SU-DHL-6 (cell line): ENCODE measurements at regions not wholly inside any gene's neighbourhood (a gene's known extent, or its start where the extent isn't known, plus 50 kb on each side); places are given as distances from the start of the nearest gene placed in this dataset.

Experiments used
- H2AFZ ChIP-seq: fragments of 200-600 bp; sonication (generic); 2 replicates; pipeline ENCODE4 v1.6.1; 2014; ENCODE audit warnings: low read depth, mild to moderate bottlenecking, moderate library complexity, mixed read lengths, antibody characterized with exemption, low read length; ENCODE audit not compliant: severe bottlenecking
- H3F3A ChIP-seq: fragments of 200-600 bp; shearing (Covaris generic); 2 replicates; pipeline ENCODE4 v1.6.0; 2016; ENCODE audit warnings: antibody characterized with exemption, mild to moderate bottlenecking; ENCODE audit not compliant: insufficient read depth
- H3K27ac ChIP-seq: fragments of 200-600 bp; sonication (generic); 2 replicates; pipeline ENCODE4 v1.5.1; 2016; ENCODE audit warnings: low read depth, mild to moderate bottlenecking, low read length, moderate library complexity, mixed read lengths
- H3K27me3 ChIP-seq: fragments of 200-600 bp; sonication (generic), shearing (Covaris generic); 2 replicates; pipeline ENCODE4 v1.6.0; 2014; ENCODE audit warnings: mild to moderate bottlenecking, low read length
- H3K36me3 ChIP-seq: fragments of 200-600 bp; sonication (generic); 2 replicates; pipeline ENCODE4 v1.6.1; 2014; ENCODE audit warnings: mild to moderate bottlenecking, low read length, mixed read lengths
- H3K4me2 ChIP-seq: fragments of 300-600, 200-600 bp; shearing (Covaris generic), sonication (generic); 2 replicates; pipeline ENCODE4 v1.6.0; 2014; ENCODE audit warnings: low read length, low read depth, mild to moderate bottlenecking; ENCODE audit not compliant: poor library complexity, severe bottlenecking
- H3K4me3 ChIP-seq: fragments of 200-600 bp; sonication (generic); 2 replicates; pipeline ENCODE4 v1.5.1; 2014; ENCODE audit warnings: antibody characterized with exemption, low read length, mild to moderate bottlenecking, mixed read lengths; ENCODE audit not compliant: insufficient read depth, poor library complexity, severe bottlenecking
- H3K79me2 ChIP-seq: fragments of 200-600 bp; sonication (generic); 2 replicates; pipeline ENCODE4 v1.6.1; 2014; ENCODE audit warnings: mild to moderate bottlenecking, low read length, moderate library complexity; ENCODE audit not compliant: insufficient read depth
- H3K9ac ChIP-seq: fragments of 200-600 bp; sonication (generic); 2 replicates; pipeline ENCODE4 v1.7.0; 2014; ENCODE audit warnings: mild to moderate bottlenecking, low read length
- H3K9me2 ChIP-seq: fragments of 200-600 bp; sonication (generic); replicated peaks from 2 replicates; pipeline ENCODE4 v1.6.1; 2014; ENCODE audit warnings: low read length; ENCODE audit not compliant: insufficient read depth
- H3K9me3 ChIP-seq: fragments of 200-600 bp; sonication (generic); 2 replicates; pipeline ENCODE4 v1.6.1; 2014; ENCODE audit warnings: low read length, mixed read lengths; ENCODE audit not compliant: insufficient read depth
- H4K20me1 ChIP-seq: fragments of 200-600 bp; sonication (generic); 2 replicates; pipeline ENCODE4 v1.6.1; 2014; ENCODE audit warnings: low read depth, mild to moderate bottlenecking, antibody characterized with exemption, low read length, moderate library complexity, mixed read lengths
- EZH2phosphoT487 ChIP-seq: fragments of 200-600 bp; sonication (generic), shearing (Covaris generic); conservative IDR thresholded peaks from 2 replicates; pipeline ENCODE4 v1.6.1; 2018; ENCODE audit warnings: mild to moderate bottlenecking, antibody characterized with exemption, low read length, moderate library complexity, mixed read lengths
- TF ChIP-seq, protein P1 (sequence below): fragments of 200-600 bp; sonication (generic); IDR thresholded peaks from one replicate; pipeline ENCODE4 v1.5.1; 2017; ENCODE audit warnings: antibody characterized with exemption, mild to moderate bottlenecking, low read length, moderate library complexity; ENCODE audit not compliant: insufficient read depth, poor library complexity, severe bottlenecking

DNA sequence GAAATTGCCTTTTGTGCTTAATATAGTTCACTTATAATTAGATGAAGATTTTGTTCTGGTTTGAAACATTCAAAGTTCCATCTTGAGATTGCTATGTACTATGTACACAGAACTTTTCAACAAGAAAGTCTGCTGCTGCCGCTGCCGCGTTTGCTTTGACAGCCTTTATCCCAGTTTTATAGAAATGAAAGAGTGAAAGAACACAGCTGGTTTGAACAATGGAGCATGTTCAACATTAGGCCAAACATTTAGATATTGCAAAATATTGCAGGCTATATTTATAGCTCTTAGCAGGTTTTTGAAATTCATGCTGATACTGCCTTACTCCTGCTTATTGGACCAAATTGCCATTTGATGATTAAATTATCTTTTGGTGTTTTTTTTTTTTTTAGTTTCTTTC is 299.8 kb upstream of the PRKD1 start:
- Histone ChIP-seq H3K36me3 (no peaks in the 10 kb centered on the region), H3K4me2 (no peak overlapping the region), H4K20me1 (no peaks in the 10 kb centered on the region), H3K4me3 (no peak overlapping the region), H3K9me3 (no peaks in the 10 kb centered on the region), H2AFZ (no peak overlapping the region), H3K9ac (no peak overlapping the region), H3K27me3 (no peaks in the 10 kb centered on the region), H3K79me2 (no peaks in the 10 kb centered on the region), H3K27ac (no peak overlapping the region), H3F3A (no peaks in the 10 kb centered on the region), H3K9me2 (no peaks in the 10 kb centered on the region)
- TF ChIP-seq, protein P1, sequence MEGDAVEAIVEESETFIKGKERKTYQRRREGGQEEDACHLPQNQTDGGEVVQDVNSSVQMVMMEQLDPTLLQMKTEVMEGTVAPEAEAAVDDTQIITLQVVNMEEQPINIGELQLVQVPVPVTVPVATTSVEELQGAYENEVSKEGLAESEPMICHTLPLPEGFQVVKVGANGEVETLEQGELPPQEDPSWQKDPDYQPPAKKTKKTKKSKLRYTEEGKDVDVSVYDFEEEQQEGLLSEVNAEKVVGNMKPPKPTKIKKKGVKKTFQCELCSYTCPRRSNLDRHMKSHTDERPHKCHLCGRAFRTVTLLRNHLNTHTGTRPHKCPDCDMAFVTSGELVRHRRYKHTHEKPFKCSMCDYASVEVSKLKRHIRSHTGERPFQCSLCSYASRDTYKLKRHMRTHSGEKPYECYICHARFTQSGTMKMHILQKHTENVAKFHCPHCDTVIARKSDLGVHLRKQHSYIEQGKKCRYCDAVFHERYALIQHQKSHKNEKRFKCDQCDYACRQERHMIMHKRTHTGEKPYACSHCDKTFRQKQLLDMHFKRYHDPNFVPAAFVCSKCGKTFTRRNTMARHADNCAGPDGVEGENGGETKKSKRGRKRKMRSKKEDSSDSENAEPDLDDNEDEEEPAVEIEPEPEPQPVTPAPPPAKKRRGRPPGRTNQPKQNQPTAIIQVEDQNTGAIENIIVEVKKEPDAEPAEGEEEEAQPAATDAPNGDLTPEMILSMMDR, result no peak
- TF ChIP-seq EZH2phosphoT487, result no peak

DNA sequence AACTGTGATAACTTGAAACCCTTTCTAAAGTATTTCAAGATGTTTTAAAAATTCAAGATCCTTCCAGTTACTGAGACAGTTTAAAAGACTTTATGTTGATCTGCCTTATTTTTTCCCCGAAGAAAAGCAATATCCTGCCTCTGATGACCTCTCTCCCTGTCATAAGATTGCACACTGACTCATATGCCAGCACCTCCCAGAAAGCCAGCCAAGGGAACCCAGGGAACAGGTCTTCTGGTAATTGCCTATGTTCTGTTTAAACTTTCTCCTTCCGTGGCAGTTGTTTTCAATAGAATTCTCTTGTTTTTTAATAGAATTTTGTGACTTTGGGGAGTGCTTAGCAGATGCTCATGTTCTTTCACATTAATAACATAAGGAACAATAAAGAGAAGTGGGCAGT is 300.2 kb upstream of the PRKD1 start:
- H3K9me3 ChIP-seq, result no peaks in the 10 kb centered on the region
- TF ChIP-seq, protein P1, result no peak
- TF ChIP-seq EZH2phosphoT487, result no peak
- no peaks in the 10 kb centered on the region for H3K27me3 ChIP-seq
- no peaks in the 10 kb centered on the region for H3K79me2 ChIP-seq
- H3K4me3 ChIP-seq, result no peak overlapping the region
- no peaks in the 10 kb centered on the region for H4K20me1 ChIP-seq
- no peak overlapping the region for H3K4me2 ChIP-seq
- no peak overlapping the region for H3K9ac ChIP-seq
- H3K9me2 ChIP-seq, result no peaks in the 10 kb centered on the region
- no peak overlapping the region for H2AFZ ChIP-seq
- H3F3A ChIP-seq, result no peaks in the 10 kb centered on the region
- H3K36me3 ChIP-seq, result no peaks in the 10 kb centered on the region
- no peak overlapping the region for H3K27ac ChIP-seq

DNA sequence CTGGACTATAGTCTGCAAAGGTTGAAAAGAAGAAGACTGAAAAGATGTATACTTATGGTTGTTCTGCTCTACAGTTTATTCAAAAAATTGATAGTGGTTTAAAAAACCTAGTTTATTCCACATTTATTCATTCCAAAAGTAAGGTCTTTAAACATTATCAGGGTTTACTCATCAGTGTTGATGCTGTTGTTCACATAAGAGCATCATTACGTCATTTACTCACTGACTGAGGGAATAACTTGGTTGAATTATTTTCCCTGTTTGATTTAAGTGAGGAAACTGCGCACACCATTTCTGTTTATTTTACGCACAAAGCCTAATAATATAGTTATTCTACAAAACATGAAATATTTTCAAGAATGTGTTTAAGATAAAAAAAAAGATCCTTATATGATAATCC is 303.1 kb upstream of the PRKD1 start:
- Histone ChIP-seq H3K27me3 (no peaks in the 10 kb centered on the region), H3F3A (no peaks in the 10 kb centered on the region), H3K4me2 (no peak overlapping the region), H3K9me2 (no peaks in the 10 kb centered on the region), H3K36me3 (no peaks in the 10 kb centered on the region), H3K79me2 (no peaks in the 10 kb centered on the region), H3K9me3 (no peaks in the 10 kb centered on the region), H4K20me1 (no peaks in the 10 kb centered on the region), H2AFZ (no peak overlapping the region), H3K9ac (no peak overlapping the region), H3K4me3 (no peak overlapping the region), H3K27ac (no peak overlapping the region)
- TF ChIP-seq EZH2phosphoT487, result no peak
- TF ChIP-seq, protein P1, result no peak

DNA sequence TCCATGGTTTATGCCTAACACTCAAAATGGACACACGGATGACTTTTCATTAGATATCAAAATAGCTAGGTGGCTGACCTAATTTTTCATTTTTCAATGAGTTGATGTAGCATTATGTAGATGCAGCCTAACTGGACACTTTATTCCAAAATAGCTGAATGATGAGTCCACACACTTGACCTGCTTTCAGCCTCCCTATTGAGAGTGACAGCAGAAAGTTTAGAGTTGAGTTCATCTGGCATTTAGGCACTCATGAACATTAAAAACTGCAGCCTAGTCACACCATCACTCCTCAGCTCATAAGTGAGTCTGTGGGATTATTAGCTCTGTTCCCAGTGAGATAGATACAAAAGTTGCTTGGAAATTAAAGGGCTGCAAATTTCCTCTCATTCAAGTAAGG is 307.3 kb upstream of the PRKD1 start:
- H3K9me2 ChIP-seq, result no peaks in the 10 kb centered on the region
- H3K27ac ChIP-seq, result no peak overlapping the region
- no peak overlapping the region for H3K9ac ChIP-seq
- no peak overlapping the region for H2AFZ ChIP-seq
- H3K27me3 ChIP-seq, result no peaks in the 10 kb centered on the region
- no peaks in the 10 kb centered on the region for H3F3A ChIP-seq
- H3K79me2 ChIP-seq, result no peaks in the 10 kb centered on the region
- TF ChIP-seq EZH2phosphoT487, result no peak
- TF ChIP-seq, protein P1, result no peak
- no peaks in the 10 kb centered on the region for H3K36me3 ChIP-seq
- no peaks in the 10 kb centered on the region for H4K20me1 ChIP-seq
- H3K9me3 ChIP-seq, result no peaks in the 10 kb centered on the region
- H3K4me3 ChIP-seq, result no peak overlapping the region
- H3K4me2 ChIP-seq, result no peak overlapping the region
